ENCODE measurements at regions not wholly inside any gene's neighbourhood (a gene's known extent, or its start where the extent isn't known, plus 50 kb on each side); places are given as distances from the start of the nearest gene placed in this dataset.

GRCh38 chr20:23217023-23217422 lies 130.9 kb upstream of the CD93 start:
- no peak overlapping the region for H3K27ac ChIP-seq
- DNase-seq (ENCODE audit: low spot score), result no peak
- H3K4me3 ChIP-seq, result no peak overlapping the region
- no peak for TF ChIP-seq CTCF (IDR thresholded peaks at IDR 0.05)

GRCh38 chr20:23215344-23215995 lies 129.3 kb upstream of the CD93 start:
- no peak overlapping the region for H3K27ac ChIP-seq
- DNase-seq (ENCODE audit: low spot score), result peak; percentile 64

GRCh38 chr20:23214903-23215302 lies 128.8 kb upstream of the CD93 start:
- Histone ChIP-seq H3K4me3 (no peak overlapping the region), H3K27ac (no peak overlapping the region)
- TF ChIP-seq CTCF (IDR thresholded peaks at IDR 0.05), result no peak
- DNase-seq (ENCODE audit: low spot score), result no peak

More at GRCh38 chr20:23215344-23215995, 129.3 kb upstream of the CD93 start:
- no peak overlapping the region for H3K4me3 ChIP-seq
- TF ChIP-seq CTCF (IDR thresholded peaks at IDR 0.05), result no peak

- peak; percentile 21 for DNase-seq (ENCODE audit: low spot score)
- H3K4me3 ChIP-seq, result no peak overlapping the region
- no peak for TF ChIP-seq CTCF (IDR thresholded peaks at IDR 0.05)
- no peak overlapping the region for H3K27ac ChIP-seq
Measured at GRCh38 chr20:23212464-23212995, 126.4 kb upstream of the CD93 start.

GRCh38 chr20:23212011-23212410 lies 125.9 kb upstream of the CD93 start:
- Histone ChIP-seq H3K27ac (no peak overlapping the region), H3K4me3 (no peak overlapping the region)
- no peak for DNase-seq (ENCODE audit: low spot score)
- TF ChIP-seq CTCF (IDR thresholded peaks at IDR 0.05), result no peak

- no peak overlapping the region for H3K27ac ChIP-seq
- no peak for TF ChIP-seq CTCF (IDR thresholded peaks at IDR 0.05)
- H3K4me3 ChIP-seq, result no peak overlapping the region
- DNase-seq (ENCODE audit: low spot score), result no peak
Measured at GRCh38 chr20:23211164-23211563, 125.0 kb upstream of the CD93 start.

Data from coronary artery (tissue), 2 donors.